GM18508 (cell line): ENCODE measurements at regions not wholly inside any gene's neighbourhood (a gene's known extent, or its start where the extent isn't known, plus 50 kb on each side); places are given as distances from the start of the nearest gene placed in this dataset.
"Not testable (repeated sequence)": the region's sequence is repeated elsewhere in the genome, so short reads cannot be mapped to it uniquely, and the experiment has no call there.

ENCODE experiments used
- ATAC-seq: cut with Tn5 transposase; IDR thresholded peaks from one replicate; pipeline ENCODE4 v1.9.1; 2021; ENCODE audit warnings: moderate number of reproducible peaks; ENCODE audit not compliant: insufficient read depth, unreplicated experiment

DNA sequence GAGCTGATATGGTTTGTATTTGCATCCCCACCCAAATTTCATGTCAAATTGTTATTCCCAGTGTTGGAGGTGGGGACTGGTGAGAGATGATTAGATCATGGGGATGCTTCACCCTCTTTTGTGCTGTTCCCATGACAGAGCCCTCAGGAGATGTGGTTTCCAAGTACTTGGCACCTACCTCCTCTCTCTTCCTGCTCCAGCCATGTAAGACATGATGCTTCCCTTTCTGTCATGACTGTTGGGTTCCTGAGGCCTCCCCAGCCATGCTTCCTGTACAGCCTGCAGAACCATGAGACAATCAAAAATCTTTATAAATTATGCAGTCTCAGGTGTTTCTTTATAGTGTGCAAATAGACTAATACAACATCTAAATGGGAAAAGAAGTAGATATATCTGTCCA is 754.5 kb downstream of the TMEM121 start:
- no peak for ATAC-seq

DNA sequence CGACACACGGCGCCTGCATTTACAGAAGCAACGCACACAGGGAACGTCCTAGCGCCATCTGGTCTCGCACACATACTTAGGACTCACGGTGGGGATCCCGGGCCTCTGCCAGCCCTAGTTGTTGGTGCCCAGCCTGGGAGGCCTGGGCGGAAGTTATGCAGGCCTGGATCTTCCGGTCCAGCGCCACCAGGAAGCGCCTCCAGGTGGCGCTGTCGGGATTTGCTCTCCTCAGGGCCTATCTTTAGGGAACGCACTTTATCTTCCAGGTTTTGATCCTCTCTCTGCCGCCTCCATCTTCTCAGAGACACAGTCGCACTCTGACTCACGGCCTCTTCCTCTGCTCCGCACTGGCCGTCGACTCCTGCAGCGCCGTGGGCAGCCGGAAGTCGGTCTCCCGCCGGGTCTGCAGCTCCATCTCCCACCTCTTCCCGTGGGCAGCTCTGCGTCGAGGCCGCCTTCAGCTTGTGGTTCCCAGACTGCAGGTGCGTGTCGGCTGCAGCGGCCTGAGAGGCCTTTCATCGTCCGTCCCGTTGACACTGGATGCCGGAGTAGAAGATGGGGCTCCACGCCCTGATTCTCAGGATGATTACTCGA is 760.4 kb downstream of the TMEM121 start:
- ATAC-seq = no peak

DNA sequence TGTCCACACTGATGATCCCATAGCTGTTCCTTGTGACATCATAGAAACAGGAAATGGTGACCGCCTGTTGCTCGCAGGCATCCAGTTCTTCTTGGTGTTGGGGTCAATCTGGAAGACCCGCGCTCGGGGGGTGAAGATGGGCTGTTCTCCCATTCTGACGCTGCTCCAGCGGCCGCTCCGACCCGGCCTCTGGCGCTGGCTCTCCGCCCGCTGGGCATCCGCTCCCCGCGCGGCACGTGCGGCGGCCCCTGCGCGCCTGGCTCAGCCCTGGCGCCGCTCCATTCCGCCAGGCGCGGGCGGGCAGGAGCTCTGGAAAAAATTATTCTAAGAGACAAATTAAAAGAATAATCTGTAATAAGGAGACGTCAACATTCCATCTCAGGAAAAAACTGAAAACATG is 761.1 kb downstream of the TMEM121 start:
- ATAC-seq = no peak

GRCh38 chr14:106291626-106292025 is 765.2 kb downstream of the TMEM121 start:
- ATAC-seq = no peak

DNA sequence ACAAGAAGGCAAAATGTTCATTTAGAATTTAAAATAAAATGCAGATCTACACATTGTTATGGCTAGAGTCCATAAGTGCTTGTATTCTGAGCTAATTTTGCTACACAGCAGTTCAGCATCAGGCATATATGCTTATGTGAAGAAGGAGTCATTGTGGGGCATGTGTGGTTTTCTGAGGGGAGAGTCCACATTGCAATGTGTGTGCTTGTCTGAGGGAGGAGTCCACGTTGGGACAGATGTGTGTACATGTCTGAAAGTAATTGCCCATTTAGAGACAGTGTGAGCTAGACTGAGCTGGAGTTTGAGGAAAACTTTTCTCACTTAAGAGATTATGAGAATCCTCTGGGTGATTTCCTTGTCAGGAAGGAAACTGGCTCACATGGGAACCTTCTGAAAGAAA is 767.9 kb downstream of the TMEM121 start:
- ATAC-seq = no peak

DNA sequence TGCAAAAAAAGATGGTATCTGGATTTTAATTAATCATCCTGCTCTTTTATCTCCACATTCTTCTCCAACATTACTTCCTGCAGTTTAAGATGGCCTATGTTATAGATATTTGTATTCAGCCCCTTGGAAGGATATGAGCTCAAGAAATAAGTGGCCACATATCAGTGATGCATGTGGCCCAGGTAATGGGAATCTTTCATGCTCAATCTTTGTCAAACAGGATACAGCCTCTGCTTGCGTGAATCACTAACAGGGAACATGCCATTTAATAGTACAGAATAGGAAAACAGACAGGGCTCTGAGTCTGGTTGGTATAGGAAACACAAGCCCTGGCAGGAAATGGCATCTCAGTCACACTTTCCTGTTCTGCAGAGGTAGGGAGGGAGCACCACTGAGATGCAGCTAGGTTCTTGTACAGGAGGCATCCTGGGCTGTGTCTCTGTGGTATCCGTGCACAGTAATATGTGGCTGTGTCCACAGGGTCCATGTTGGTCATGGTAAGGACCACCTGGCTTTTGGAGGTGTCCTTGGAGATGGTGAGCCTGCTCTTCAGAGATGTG is 774.6 kb downstream of the TMEM121 start:
- ATAC-seq = not testable (repeated sequence)

- ATAC-seq = not testable (repeated sequence)
Measured at GRCh38 chr14:106301609-106302008, 775.2 kb downstream of the TMEM121 start.

GRCh38 chr14:106302661-106303060 is 776.3 kb downstream of the TMEM121 start:
- ATAC-seq = no peak

GRCh38 chr14:106304271-106304670 is 777.9 kb downstream of the TMEM121 start:
- no peak for ATAC-seq

GRCh38 chr14:106308839-106309389 is 782.5 kb downstream of the TMEM121 start:
- peak; percentile 59 for ATAC-seq

- ATAC-seq = peak; percentile 10
Measured at GRCh38 chr14:106309423-106309822, 783.0 kb downstream of the TMEM121 start.

DNA sequence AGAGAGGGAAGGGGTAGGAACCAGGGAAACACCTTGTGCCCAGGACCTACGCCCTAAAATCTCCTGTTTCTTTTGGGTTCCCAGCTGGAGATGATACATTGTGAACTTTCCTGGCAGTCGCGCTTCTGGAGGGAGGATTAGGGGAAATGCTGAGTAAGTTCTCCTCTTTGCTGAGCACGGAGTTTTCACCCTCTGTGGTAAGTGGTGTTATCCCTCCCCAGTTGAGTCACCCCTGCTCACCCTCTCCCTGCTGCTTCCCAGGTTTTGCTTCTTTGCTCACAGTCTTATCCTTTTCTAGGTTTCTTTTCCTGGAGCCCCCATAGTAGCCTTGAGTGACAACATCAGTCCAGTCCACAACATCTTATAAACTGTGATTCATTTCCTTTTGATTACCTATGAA is 789.1 kb downstream of the TMEM121 start:
- no peak for ATAC-seq

GRCh38 chr14:106317593-106317992 is 791.2 kb downstream of the TMEM121 start:
- no peak for ATAC-seq

DNA sequence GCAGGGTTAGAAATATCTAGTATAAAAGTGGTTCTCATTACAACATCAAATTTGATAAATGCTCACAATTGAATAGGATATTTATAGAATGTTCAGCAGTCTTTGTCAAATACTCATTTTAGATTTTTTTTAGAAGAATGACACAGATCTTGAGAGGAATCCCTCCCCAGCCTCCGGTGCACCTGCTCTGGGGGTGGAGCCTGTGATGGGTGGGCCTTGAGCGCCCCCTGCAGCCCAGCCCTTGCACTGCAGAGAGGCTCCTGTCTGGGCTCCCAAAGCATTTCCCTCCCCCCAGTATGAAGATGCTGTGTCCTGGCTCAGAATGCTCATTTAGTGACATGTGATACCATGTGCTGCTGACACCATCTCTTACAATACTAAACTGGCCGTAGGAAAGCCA is 792.3 kb downstream of the TMEM121 start:
- ATAC-seq = no peak

GRCh38 chr14:106323970-106324369 is 797.6 kb downstream of the TMEM121 start:
- ATAC-seq = not testable (repeated sequence)

DNA sequence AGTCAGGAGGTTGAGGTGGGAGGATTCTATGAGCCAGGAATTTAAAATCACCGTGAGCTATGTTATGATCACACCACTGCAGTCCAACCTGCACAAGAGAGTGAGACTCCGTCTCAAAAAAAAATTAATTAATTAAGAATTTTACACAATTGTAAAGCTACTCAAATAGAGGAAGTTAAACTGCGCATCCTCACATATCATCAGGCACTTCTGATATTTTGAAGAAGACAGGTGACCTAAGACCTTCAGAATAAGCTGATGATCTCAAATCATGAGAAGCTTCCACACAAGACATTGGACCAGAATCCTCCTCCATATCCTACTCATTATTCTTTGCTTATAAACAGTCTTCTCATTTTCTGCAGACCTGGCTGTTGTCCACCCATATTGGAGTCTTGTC is 800.9 kb downstream of the TMEM121 start:
- no peak for ATAC-seq

DNA sequence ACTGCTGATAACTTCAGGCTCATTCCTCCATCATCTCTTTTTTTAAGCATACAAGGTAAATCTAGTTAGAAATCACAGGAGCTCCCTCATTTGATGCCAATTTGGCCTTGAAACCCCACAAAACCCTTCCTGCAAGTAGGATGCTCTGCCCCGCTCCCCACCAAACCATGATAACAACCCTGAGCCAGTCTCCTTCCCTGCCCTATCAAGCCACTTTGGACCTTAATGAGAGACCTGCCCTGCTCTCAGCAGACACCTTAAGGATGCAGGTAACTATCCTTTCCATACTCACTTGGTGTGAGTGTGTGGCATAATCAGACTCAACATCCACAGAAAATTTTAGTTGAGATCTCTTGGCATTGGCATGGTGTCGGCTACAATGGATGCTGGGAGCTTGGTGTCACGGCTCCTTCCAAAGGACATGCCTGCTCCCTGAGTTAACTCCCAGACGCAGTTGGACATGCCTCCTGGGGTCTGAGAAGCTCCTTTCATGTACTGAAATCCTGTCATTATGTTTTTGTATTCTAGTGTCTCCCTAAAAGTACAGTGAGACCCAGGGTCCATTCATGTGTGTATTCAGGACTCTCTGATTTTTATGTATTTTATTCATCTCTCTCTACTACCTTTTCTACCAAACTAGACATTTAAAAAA is 801.4 kb downstream of the TMEM121 start:
- not testable (repeated sequence) for ATAC-seq

DNA sequence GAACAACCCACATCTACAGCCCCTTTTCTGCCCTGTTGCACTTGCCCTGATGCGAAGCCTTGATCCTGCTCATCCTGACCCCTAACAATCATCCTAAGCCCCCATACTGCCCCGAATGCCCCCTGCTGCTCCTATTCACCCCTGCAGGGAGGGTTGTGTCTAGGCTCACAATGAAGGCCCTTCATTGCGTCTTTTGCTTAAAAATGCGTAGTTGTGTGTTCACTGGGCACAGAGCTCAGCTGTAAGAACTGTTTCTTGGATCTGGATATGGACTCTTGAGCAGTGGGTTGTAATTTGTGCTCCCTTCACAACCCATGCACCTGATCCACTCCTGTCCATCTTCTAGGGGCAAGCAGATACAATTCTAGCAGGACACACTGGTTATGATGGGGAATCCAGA is 802.9 kb downstream of the TMEM121 start:
- ATAC-seq = not testable (repeated sequence)

GRCh38 chr14:106329987-106330774 is 803.8 kb downstream of the TMEM121 start:
- ATAC-seq = not testable (repeated sequence)

- ATAC-seq = not testable (repeated sequence)
Measured at GRCh38 chr14:106334428-106335109, 808.2 kb downstream of the TMEM121 start.
